Astrocyte of the cerebellum (primary cell): ENCODE measurements at regions not wholly inside any gene's neighbourhood (a gene's known extent, or its start where the extent isn't known, plus 50 kb on each side); places are given as distances from the start of the nearest gene placed in this dataset.

Source experiments
- DNase-seq: peaks from one replicate; pipeline ENCODE4 v3.0.0-alpha.2; 2011; ENCODE audit warnings: low read depth
- H3K4me3 ChIP-seq: 2 replicates; pipeline ENCODE4 v1.5.1; 2011; ENCODE audit warnings: mild to moderate bottlenecking, low read depth, low read length, moderate library complexity
- in situ Hi-C: cut with HindIII; loops from 2 replicates; pipeline ENCODE4 v1.10.0; 2017; ENCODE audit warnings: low sequenced_read_pairs
- TF ChIP-seq, protein P1 (sequence below): IDR thresholded peaks from 2 replicates; pipeline ENCODE4 v1.5.1; 2012; ENCODE audit warnings: low read length, low read depth, moderate library complexity, mild to moderate bottlenecking; ENCODE audit errors: missing control alignments

GRCh38 chr6:62737792-62738191 is 451.8 kb upstream of the KHDRBS2 start:
- TF ChIP-seq, protein P1, sequence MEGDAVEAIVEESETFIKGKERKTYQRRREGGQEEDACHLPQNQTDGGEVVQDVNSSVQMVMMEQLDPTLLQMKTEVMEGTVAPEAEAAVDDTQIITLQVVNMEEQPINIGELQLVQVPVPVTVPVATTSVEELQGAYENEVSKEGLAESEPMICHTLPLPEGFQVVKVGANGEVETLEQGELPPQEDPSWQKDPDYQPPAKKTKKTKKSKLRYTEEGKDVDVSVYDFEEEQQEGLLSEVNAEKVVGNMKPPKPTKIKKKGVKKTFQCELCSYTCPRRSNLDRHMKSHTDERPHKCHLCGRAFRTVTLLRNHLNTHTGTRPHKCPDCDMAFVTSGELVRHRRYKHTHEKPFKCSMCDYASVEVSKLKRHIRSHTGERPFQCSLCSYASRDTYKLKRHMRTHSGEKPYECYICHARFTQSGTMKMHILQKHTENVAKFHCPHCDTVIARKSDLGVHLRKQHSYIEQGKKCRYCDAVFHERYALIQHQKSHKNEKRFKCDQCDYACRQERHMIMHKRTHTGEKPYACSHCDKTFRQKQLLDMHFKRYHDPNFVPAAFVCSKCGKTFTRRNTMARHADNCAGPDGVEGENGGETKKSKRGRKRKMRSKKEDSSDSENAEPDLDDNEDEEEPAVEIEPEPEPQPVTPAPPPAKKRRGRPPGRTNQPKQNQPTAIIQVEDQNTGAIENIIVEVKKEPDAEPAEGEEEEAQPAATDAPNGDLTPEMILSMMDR, result no peak
- in situ Hi-C loops, result no loop called here
- H3K4me3 ChIP-seq, result no peak overlapping the region
- DNase-seq, result no peak

DNA sequence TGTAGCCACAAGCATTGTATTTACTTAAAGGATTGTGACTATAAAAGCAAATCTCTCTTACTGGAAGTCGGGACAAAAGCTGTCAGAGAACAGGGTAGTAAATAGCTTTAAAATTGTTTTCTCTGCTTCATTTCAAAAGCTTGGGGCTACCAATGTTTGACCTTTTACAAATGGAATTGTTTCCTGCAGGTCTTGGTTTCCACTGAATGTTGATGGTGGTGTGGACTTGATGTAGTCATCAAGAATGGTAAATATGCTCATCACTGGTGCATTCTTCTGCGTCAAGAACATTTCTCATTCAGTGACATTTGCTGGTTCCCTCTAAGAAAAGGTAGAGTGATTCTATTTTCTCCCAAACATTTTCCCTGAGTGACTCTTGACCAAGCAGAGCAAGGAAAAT is 435.4 kb upstream of the KHDRBS2 start:
- DNase-seq, result no peak
- in situ Hi-C loops, result no loop called here
- H3K4me3 ChIP-seq, result no peak overlapping the region
- TF ChIP-seq, protein P1, result no peak

- TF ChIP-seq, protein P1, result no peak
- H3K4me3 ChIP-seq, result no peak overlapping the region
- DNase-seq, result no peak
- in situ Hi-C loops, result no loop called here
Measured at GRCh38 chr6:62716719-62717118, 430.7 kb upstream of the KHDRBS2 start.

DNA sequence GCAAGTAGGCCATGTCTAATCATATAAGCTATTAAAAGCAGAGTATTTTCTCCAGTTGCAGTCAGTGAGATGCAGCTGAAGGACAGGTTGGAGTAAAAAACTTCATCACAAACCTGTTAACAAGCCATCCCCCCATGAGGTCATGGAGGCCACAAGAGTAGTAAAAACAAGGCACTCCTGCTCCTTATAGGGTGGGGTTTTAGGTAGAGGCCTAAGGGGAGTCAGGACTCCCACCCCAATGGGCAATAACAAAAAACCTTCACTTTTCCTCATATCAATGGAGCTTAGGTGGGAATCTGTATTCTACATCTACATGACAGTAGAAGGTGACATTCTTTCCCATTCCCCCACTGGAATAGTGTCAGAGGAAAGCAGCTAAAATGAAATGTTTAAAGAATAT is 428.1 kb upstream of the KHDRBS2 start:
- TF ChIP-seq, protein P1, result no peak
- H3K4me3 ChIP-seq, result no peak overlapping the region
- in situ Hi-C loops, result no loop called here
- no peak for DNase-seq

DNA sequence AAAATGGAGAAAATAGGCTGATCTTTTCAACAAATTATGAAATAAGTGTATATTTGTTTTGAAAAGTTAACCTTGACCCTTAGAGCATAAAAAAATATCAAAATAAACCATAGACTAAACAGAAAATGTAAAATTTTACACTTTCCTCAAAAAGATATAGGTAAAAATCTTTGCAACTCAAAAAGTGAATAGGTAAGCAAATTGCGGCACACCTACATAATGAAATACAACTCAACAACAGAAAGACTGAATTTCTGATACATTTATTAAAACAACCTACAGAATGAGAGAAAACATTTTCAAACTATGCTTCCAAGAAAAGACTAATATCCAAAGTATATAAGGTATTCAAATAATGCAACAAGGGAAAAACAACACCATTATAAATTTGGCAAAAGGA is 425.7 kb upstream of the KHDRBS2 start:
- TF ChIP-seq, protein P1, result no peak
- no peak for DNase-seq
- no peak overlapping the region for H3K4me3 ChIP-seq
- in situ Hi-C loops, result no loop called here

GRCh38 chr6:62707914-62708313 is 421.9 kb upstream of the KHDRBS2 start:
- H3K4me3 ChIP-seq, result no peak overlapping the region
- in situ Hi-C loops, result no loop called here
- no peak for DNase-seq
- TF ChIP-seq, protein P1, result no peak

GRCh38 chr6:62707156-62707555 is 421.1 kb upstream of the KHDRBS2 start:
- no peak for DNase-seq
- H3K4me3 ChIP-seq, result no peak overlapping the region
- in situ Hi-C loops, result no loop called here
- TF ChIP-seq, protein P1, result no peak
